ENCODE measurements at regions not wholly inside any gene's neighbourhood (a gene's known extent, or its start where the extent isn't known, plus 50 kb on each side); places are given as distances from the start of the nearest gene placed in this dataset.

GRCh38 chr20:4439461-4439860 lies 190.4 kb upstream of the ADRA1D start:
- Histone ChIP-seq H3K79me2 (ENCODE audit: insufficient read depth) (no peaks in the 10 kb centered on the region), H2AFZ (ENCODE audit: low read depth) (no peak overlapping the region), H3K4me2 (no peak overlapping the region), H3K36me3 (replicated peaks in 1 of 2; ENCODE audit: control insufficient read depth in 1 of 2, insufficient read depth in 2 of 2, low read length in 1 of 2) (no peaks in the 10 kb centered on the region), H3K9me3 (no peaks in the 10 kb centered on the region), H3K27ac (ENCODE audit: low read depth in 2 of 2, low read length in 1 of 2) (no peak overlapping the region), H3K4me3 (ENCODE audit: low read depth in 2 of 2, low read length in 1 of 2) (no peak overlapping the region), H3F3A (replicated peaks; ENCODE audit: insufficient read depth) (peaks cover 24% of the 10 kb centered on the region), H3K27me3 (ENCODE audit: insufficient read depth) (no peaks in the 10 kb centered on the region), H3K9ac (no peak overlapping the region), H3K9me2 (no peaks in the 10 kb centered on the region), H3K4me1 (ENCODE audit: control insufficient read depth in 1 of 2, insufficient read depth in 2 of 2, low read depth in 1 of 2, low read length in 1 of 2) (peaks cover 0 to 29% of the 10 kb centered on the region in 2 experiments; a peak in 3 of 4 replicates), H4K20me1 (ENCODE audit: insufficient read depth) (no peaks in the 10 kb centered on the region)
- TF ChIP-seq POLR2AphosphoS5 (IDR thresholded peaks at IDR 0.05; ENCODE audit: low read depth, low read length): no peak
- no peak for TF ChIP-seq NRF1 (IDR thresholded peaks at IDR 0.05; ENCODE audit: low read depth, low read length)
- no peak for TF ChIP-seq CTCF (IDR thresholded peaks at IDR 0.05)
- no peak for TF ChIP-seq USF2 (IDR thresholded peaks at IDR 0.05; ENCODE audit: borderline replicate concordance, low read depth, low read length)
- TF ChIP-seq RAD21 (IDR thresholded peaks at IDR 0.05; ENCODE audit: low read length): no peak
- no peak for TF ChIP-seq MXI1 (IDR thresholded peaks at IDR 0.05; ENCODE audit: low read depth, low read length)
- no peak for TF ChIP-seq GATA2 (CRISPR knock-in tag; IDR thresholded peaks at IDR 0.05)
- TF ChIP-seq EP300 (IDR thresholded peaks at IDR 0.05; ENCODE audit: borderline replicate concordance in 1 of 2, low read depth in 1 of 2, low read length in 1 of 2): no peak
- no peak for TF ChIP-seq CHD2 (IDR thresholded peaks at IDR 0.05; ENCODE audit: low read length, partially characterized antibody)
- no peak for TF ChIP-seq EZH2phosphoT487 (IDR thresholded peaks at IDR 0.05; ENCODE audit: borderline replicate concordance, low read depth)
- TF ChIP-seq ELF1 (IDR thresholded peaks at IDR 0.05): no peak
- TF ChIP-seq FOXJ3 (CRISPR knock-in tag; IDR thresholded peaks at IDR 0.05): no peak
- TF ChIP-seq TEAD4 (IDR thresholded peaks at IDR 0.05; ENCODE audit: borderline replicate concordance, insufficient read depth): no peak
- no peak for TF ChIP-seq PBX3 (IDR thresholded peaks at IDR 0.05)
- TF ChIP-seq IRF3 (IDR thresholded peaks at IDR 0.05; ENCODE audit: low read depth, low read length): no peak
- TF ChIP-seq MEF2A (IDR thresholded peaks at IDR 0.05; ENCODE audit: borderline replicate concordance, low read depth): no peak
- TF ChIP-seq SIN3A (IDR thresholded peaks at IDR 0.05; ENCODE audit: borderline replicate concordance, low read depth, low read length): no peak
- TF ChIP-seq GABPA (IDR thresholded peaks at IDR 0.05; ENCODE audit: low read depth): no peak
- no peak for TF ChIP-seq FOXM1 (IDR thresholded peaks at IDR 0.05; ENCODE audit: low read depth)
- CTCF ChIA-PET: no interaction called here
- no peak for DNase-seq
- POLR2A ChIA-PET: no interaction called here
- 33% methylated on average over 5 of the region's 5 CpGs for whole genome bisulfite sequencing (ENCODE audit: low lambda C conversion rate)

Data from SK-N-SH (cell line).